ENCODE measurements at regions not wholly inside any gene's neighbourhood (a gene's known extent, or its start where the extent isn't known, plus 50 kb on each side); places are given as distances from the start of the nearest gene placed in this dataset.

DNA sequence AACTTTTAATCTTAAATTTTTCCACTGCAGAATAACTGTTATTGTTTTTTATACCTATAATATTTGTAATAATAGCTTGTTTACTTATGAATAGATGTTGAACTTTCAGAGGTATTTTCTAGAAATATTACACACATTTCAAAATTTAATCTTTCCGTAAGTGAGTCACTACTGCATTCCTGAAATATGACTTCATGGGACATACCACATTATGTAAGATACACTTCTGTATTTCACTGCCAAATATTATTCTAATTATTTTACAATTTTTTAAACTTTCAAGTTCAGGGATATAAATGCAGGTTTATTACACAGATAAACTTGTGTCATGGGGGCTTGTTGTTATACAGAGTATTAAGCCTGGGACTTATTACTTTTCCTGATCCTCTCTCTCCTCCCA, 2220.5 kb downstream of the NCAM2 start:
- H3K4me3 ChIP-seq (ENCODE audit: low read depth, low read length) = no peak overlapping the region
- H3K27me3 ChIP-seq (ENCODE audit: insufficient read depth, low read depth, severe bottlenecking) = no peaks in the 10 kb centered on the region
- no peaks in the 10 kb centered on the region for H3K36me3 ChIP-seq
- TF ChIP-seq, protein P1, sequence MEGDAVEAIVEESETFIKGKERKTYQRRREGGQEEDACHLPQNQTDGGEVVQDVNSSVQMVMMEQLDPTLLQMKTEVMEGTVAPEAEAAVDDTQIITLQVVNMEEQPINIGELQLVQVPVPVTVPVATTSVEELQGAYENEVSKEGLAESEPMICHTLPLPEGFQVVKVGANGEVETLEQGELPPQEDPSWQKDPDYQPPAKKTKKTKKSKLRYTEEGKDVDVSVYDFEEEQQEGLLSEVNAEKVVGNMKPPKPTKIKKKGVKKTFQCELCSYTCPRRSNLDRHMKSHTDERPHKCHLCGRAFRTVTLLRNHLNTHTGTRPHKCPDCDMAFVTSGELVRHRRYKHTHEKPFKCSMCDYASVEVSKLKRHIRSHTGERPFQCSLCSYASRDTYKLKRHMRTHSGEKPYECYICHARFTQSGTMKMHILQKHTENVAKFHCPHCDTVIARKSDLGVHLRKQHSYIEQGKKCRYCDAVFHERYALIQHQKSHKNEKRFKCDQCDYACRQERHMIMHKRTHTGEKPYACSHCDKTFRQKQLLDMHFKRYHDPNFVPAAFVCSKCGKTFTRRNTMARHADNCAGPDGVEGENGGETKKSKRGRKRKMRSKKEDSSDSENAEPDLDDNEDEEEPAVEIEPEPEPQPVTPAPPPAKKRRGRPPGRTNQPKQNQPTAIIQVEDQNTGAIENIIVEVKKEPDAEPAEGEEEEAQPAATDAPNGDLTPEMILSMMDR (IDR thresholded peaks at IDR 0.05; ENCODE audit: low read depth, low read length) = no peak
- no peaks in the 10 kb centered on the region for H3K9me3 ChIP-seq (ENCODE audit: severe bottlenecking)
- H3K27ac ChIP-seq = no peak overlapping the region
- DNase-seq = no peak

DNA sequence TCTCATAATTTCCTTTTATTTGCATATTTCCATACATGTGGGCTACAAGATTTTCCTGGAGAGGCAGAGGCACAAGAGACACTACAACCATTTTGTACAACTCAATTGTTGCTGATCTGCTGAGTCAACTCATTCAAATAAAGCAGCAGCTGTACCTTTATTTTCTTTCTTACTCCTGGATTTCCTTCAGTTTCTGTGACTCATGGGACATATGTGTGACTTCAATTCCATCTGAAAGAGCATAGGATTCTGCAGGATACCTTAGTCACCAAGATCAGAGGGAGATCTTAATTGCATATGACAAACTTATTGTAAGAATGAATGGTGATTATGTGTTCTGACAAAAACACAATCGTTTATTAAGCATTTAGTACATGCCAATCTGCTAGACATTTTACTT, 2219.4 kb downstream of the NCAM2 start:
- H3K27ac ChIP-seq = no peak overlapping the region
- no peaks in the 10 kb centered on the region for H3K27me3 ChIP-seq (ENCODE audit: insufficient read depth, low read depth, severe bottlenecking)
- no peak overlapping the region for H3K4me3 ChIP-seq (ENCODE audit: low read depth, low read length)
- DNase-seq = no peak
- TF ChIP-seq, protein P1 (IDR thresholded peaks at IDR 0.05; ENCODE audit: low read depth, low read length) = no peak
- H3K9me3 ChIP-seq (ENCODE audit: severe bottlenecking) = peaks cover 6% of the 10 kb centered on the region
- H3K36me3 ChIP-seq = no peaks in the 10 kb centered on the region

DNA sequence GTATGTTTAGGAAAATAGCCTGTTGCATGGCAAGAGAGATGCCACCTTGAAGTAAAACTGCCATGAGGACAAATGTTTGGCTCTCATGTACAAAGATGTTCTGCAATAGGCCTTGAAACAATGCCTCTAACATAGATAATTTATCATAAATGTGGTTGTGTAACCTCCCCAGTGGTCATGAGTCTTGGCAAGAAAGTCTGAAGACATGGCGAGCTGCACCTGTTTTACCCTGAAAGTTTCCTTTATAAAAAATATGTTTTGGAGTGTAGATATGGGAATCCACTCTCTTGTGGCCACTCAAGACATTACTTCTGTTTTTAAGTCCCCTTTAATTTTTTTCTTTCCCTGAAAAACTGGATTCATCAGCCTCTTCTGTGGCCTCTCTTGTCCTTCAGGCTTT, 2217.1 kb downstream of the NCAM2 start:
- H3K4me3 ChIP-seq (ENCODE audit: low read depth, low read length) = no peak overlapping the region
- H3K36me3 ChIP-seq = no peaks in the 10 kb centered on the region
- DNase-seq = no peak
- H3K27ac ChIP-seq = no peak overlapping the region
- H3K27me3 ChIP-seq (ENCODE audit: insufficient read depth, low read depth, severe bottlenecking) = no peaks in the 10 kb centered on the region
- peaks cover 8% of the 10 kb centered on the region for H3K9me3 ChIP-seq (ENCODE audit: severe bottlenecking)
- TF ChIP-seq, protein P1 (IDR thresholded peaks at IDR 0.05; ENCODE audit: low read depth, low read length) = no peak

All from WERI-Rb-1 (cell line).